ENCODE measurements at regions not wholly inside any gene's neighbourhood (a gene's known extent, or its start where the extent isn't known, plus 50 kb on each side); places are given as distances from the start of the nearest gene placed in this dataset.

- intact Hi-C loops (cut with micrococcal nuclease; ENCODE audit: unreplicated experiment) (no loop called here), in situ Hi-C loops (cut with MboI) (no loop called here)
- DNase-seq (ENCODE audit: low read depth, low spot score) (no peak), FAIRE-seq (no peak), ATAC-seq (no peak)
- TF ChIP-seq POLR2AphosphoS2 (IDR thresholded peaks at IDR 0.05; ENCODE audit: low read depth, low read length): no peak
- TF ChIP-seq EED (IDR thresholded peaks at IDR 0.05; ENCODE audit: low read depth): no peak
- TF ChIP-seq POLR2AphosphoS5 (IDR thresholded peaks at IDR 0.05; ENCODE audit: low read length): no peak
- no peak for TF ChIP-seq BCL3 (IDR thresholded peaks at IDR 0.05; ENCODE audit: borderline replicate concordance, insufficient read depth, low read depth, low read length, poor library complexity, severe bottlenecking)
- TF ChIP-seq JUND (IDR thresholded peaks at IDR 0.05; ENCODE audit: low read depth, low read length): no peak
- TF ChIP-seq NFXL1 (IDR thresholded peaks at IDR 0.05; ENCODE audit: borderline replicate concordance): no peak
- no peak for TF ChIP-seq MEF2B (IDR thresholded peaks at IDR 0.05; ENCODE audit: partially characterized antibody, poor library complexity, severe bottlenecking)
- TF ChIP-seq MEF2A (IDR thresholded peaks at IDR 0.05; ENCODE audit: insufficient read depth, low read depth, low read length): no peak
- TF ChIP-seq, protein P1, sequence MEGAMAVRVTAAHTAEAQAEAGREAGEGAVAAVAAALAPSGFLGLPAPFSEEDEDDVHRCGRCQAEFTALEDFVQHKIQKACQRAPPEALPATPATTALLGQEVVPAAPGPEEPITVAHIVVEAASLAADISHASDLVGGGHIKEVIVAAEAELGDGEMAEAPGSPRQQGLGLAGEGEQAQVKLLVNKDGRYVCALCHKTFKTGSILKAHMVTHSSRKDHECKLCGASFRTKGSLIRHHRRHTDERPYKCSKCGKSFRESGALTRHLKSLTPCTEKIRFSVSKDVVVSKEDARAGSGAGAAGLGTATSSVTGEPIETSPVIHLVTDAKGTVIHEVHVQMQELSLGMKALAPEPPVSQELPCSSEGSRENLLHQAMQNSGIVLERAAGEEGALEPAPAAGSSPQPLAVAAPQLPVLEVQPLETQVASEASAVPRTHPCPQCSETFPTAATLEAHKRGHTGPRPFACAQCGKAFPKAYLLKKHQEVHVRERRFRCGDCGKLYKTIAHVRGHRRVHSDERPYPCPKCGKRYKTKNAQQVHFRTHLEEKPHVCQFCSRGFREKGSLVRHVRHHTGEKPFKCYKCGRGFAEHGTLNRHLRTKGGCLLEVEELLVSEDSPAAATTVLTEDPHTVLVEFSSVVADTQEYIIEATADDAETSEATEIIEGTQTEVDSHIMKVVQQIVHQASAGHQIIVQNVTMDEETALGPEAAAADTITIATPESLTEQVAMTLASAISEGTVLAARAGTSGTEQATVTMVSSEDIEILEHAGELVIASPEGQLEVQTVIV (IDR thresholded peaks at IDR 0.05; ENCODE audit: borderline replicate concordance, partially characterized antibody): no peak
- no peak for TF ChIP-seq TCF3 (IDR thresholded peaks at IDR 0.05; ENCODE audit: borderline replicate concordance, insufficient read depth, low read depth, low read length)
- TF ChIP-seq SIN3A (IDR thresholded peaks at IDR 0.05; ENCODE audit: low read depth, low read length): no peak
- no peak for TF ChIP-seq SUPT20H (IDR thresholded peaks at IDR 0.05; ENCODE audit: borderline replicate concordance, control insufficient read depth, low read depth, low read length)
- no peak for TF ChIP-seq STAT3 (IDR thresholded peaks at IDR 0.05; ENCODE audit: low read depth, low read length)
- no peaks in the 10 kb centered on the region for H3K27me3 ChIP-seq (replicated peaks in 1 of 2; ENCODE audit: control insufficient read depth in 2 of 2, insufficient read depth in 2 of 2, low read length in 1 of 2)
- H3K9ac ChIP-seq (ENCODE audit: control insufficient read depth, insufficient read depth, low read length): no peak overlapping the region
- WGBS (ENCODE audit: insufficient coverage, insufficient replicate concordance, low lambda C conversion rate, missing lambda C conversion rate): 38% methylated on average over 5 of the region's 5 CpGs
- H3K27ac ChIP-seq (ENCODE audit: control insufficient read depth, insufficient read depth): no peak overlapping the region
- no peaks in the 10 kb centered on the region for H4K20me1 ChIP-seq (ENCODE audit: control insufficient read depth, insufficient read depth)
- SMC1A ChIA-PET (ENCODE audit: uncharacterized antibody, unreplicated experiment): interaction anchor here (0.6 to 2.4 kb wide), 4 partner anchors 10 to 26 kb away, joined by 3 to 13 read pairs (median 6); no protein-coding TSS in a partner anchor
- H3K4me2 ChIP-seq (ENCODE audit: control insufficient read depth, insufficient read depth): no peak overlapping the region
- CTCF ChIA-PET: interaction anchor here (0.6 to 1.7 kb wide), 3 partner anchors 12 to 1845 kb away, joined by 3 to 4 read pairs (median 3); no protein-coding TSS in a partner anchor
- RAD21 ChIA-PET (ENCODE audit: unreplicated experiment): no interaction called here
- no TSS peak for BruUV-seq (replicated peaks)
- no peaks in the 10 kb centered on the region for H3K36me3 ChIP-seq (ENCODE audit: control insufficient read depth in 2 of 2, insufficient read depth in 2 of 2, low read length in 1 of 2)
- H3K79me2 ChIP-seq (ENCODE audit: control insufficient read depth, insufficient read depth, low read length): no peaks in the 10 kb centered on the region
- peaks cover 6% of the 10 kb centered on the region; the same call in 2 of the 3 replicates for H3K9me3 ChIP-seq (replicated peaks; ENCODE audit: control insufficient read depth, insufficient read depth, low read length)
- POLR2A ChIA-PET: interaction anchor here (0.8 kb wide), 1 partner anchor 9 kb away, joined by 3 read pairs; no protein-coding TSS in a partner anchor
- no peak overlapping the region for H2AFZ ChIP-seq (ENCODE audit: control insufficient read depth, low read depth, low read length)
- H3K4me1 ChIP-seq (ENCODE audit: control insufficient read depth, insufficient read depth, low read length): peaks cover under 1% of the 10 kb centered on the region; the same call in 1 of the 2 replicates
- no peak overlapping the region for H3K4me3 ChIP-seq
Measured at GRCh38 chr1:221093903-221094791, 214.9 kb downstream of the HLX start.
